GM18868 (cell line): ENCODE measurements at regions not wholly inside any gene's neighbourhood (a gene's known extent, or its start where the extent isn't known, plus 50 kb on each side); places are given as distances from the start of the nearest gene placed in this dataset.

Experiments used
- ATAC-seq: cut with Tn5 transposase; IDR thresholded peaks from one replicate; pipeline ENCODE4 v1.9.1; 2021; ENCODE audit warnings: mild to moderate bottlenecking, moderate library complexity; ENCODE audit not compliant: unreplicated experiment

GRCh38 chr2:8142461-8142860 lies 539.4 kb upstream of the ID2 start:
- no peak for ATAC-seq

- ATAC-seq, result no peak
Measured at GRCh38 chr2:8144131-8144631, 537.7 kb upstream of the ID2 start.

- ATAC-seq, result no peak
Measured at GRCh38 chr2:8144785-8145184, 537.1 kb upstream of the ID2 start.

GRCh38 chr2:8145375-8145774 lies 536.5 kb upstream of the ID2 start:
- peak; percentile 71 for ATAC-seq

GRCh38 chr2:8146132-8147005 lies 535.5 kb upstream of the ID2 start:
- ATAC-seq, result no peak

GRCh38 chr2:8148260-8149006 lies 533.4 kb upstream of the ID2 start:
- no peak for ATAC-seq

- no peak for ATAC-seq
Measured at GRCh38 chr2:8149007-8149405, 532.9 kb upstream of the ID2 start.

- no peak for ATAC-seq
Measured at GRCh38 chr2:8149985-8150539, 531.8 kb upstream of the ID2 start.

- ATAC-seq, result no peak
Measured at GRCh38 chr2:8151888-8152287, 530.0 kb upstream of the ID2 start.

GRCh38 chr2:8152392-8153257 lies 529.2 kb upstream of the ID2 start:
- peak; percentile 98 for ATAC-seq

GRCh38 chr2:8153258-8153718 lies 528.6 kb upstream of the ID2 start:
- ATAC-seq, result peak; percentile 10

- ATAC-seq, result no peak
Measured at GRCh38 chr2:8154270-8154669, 527.6 kb upstream of the ID2 start.

- ATAC-seq, result no peak
Measured at GRCh38 chr2:8154936-8155335, 526.9 kb upstream of the ID2 start.

GRCh38 chr2:8157621-8158430 lies 524.0 kb upstream of the ID2 start:
- no peak for ATAC-seq

- no peak for ATAC-seq
Measured at GRCh38 chr2:8158711-8159110, 523.1 kb upstream of the ID2 start.

GRCh38 chr2:8159211-8159965 lies 522.5 kb upstream of the ID2 start:
- ATAC-seq, result no peak

GRCh38 chr2:8159966-8160603 lies 521.8 kb upstream of the ID2 start:
- no peak for ATAC-seq

- ATAC-seq, result no peak
Measured at GRCh38 chr2:8160959-8161358, 520.9 kb upstream of the ID2 start.

GRCh38 chr2:8162552-8162951 lies 519.3 kb upstream of the ID2 start:
- no peak for ATAC-seq
